ACC112 (cell line): ENCODE measurements at regions not wholly inside any gene's neighbourhood (a gene's known extent, or its start where the extent isn't known, plus 50 kb on each side); places are given as distances from the start of the nearest gene placed in this dataset.

Source experiments
- H2AFZ ChIP-seq: fragments of 200-600 bp; sonication (generic); one replicate; pipeline ENCODE4 v1.6.0; 2017; ENCODE audit warnings: antibody characterized with exemption, low read length; ENCODE audit not compliant: unreplicated experiment
- H3K27ac ChIP-seq: fragments of 200-600 bp; sonication (generic); 2 replicates; pipeline ENCODE4 v1.5.1; 2014; ENCODE audit warnings: low read depth, mild to moderate bottlenecking, antibody characterized with exemption, low read length, moderate library complexity
- H3K27me3 ChIP-seq: fragments of 200-600 bp; sonication (generic); 2 replicates; pipeline ENCODE4 v1.6.1; 2014; ENCODE audit warnings: mild to moderate bottlenecking, antibody characterized with exemption, low read length, moderate library complexity, mixed read lengths; ENCODE audit not compliant: insufficient read depth
- H3K36me3 ChIP-seq: fragments of 200-600 bp; sonication (generic); 2 replicates; pipeline ENCODE4 v1.6.1; 2016; ENCODE audit warnings: mild to moderate bottlenecking, antibody characterized with exemption, low read length, moderate library complexity, mixed read lengths; ENCODE audit not compliant: insufficient read depth
- H3K4me1 ChIP-seq: fragments of 200-600 bp; sonication (generic); one replicate; pipeline ENCODE4 v1.6.1; 2016; ENCODE audit warnings: low read length, mixed read lengths; ENCODE audit not compliant: insufficient read depth, unreplicated experiment, control insufficient read depth
- H3K4me3 ChIP-seq: fragments of 200-600 bp; sonication (generic); 2 replicates; pipeline ENCODE4 v1.5.1; 2014; ENCODE audit warnings: mild to moderate bottlenecking, low read depth, low read length
- H3K79me2 ChIP-seq: fragments of 200-600 bp; sonication (generic); one replicate; pipeline ENCODE4 v1.6.0; 2016; ENCODE audit warnings: low read length; ENCODE audit not compliant: control insufficient read depth, unreplicated experiment, insufficient read depth

- no peaks in the 10 kb centered on the region for H3K36me3 ChIP-seq
- no peak overlapping the region for H3K27ac ChIP-seq
- H3K4me3 ChIP-seq: no peak overlapping the region
- H3K27me3 ChIP-seq: no peaks in the 10 kb centered on the region
- no peaks in the 10 kb centered on the region for H3K79me2 ChIP-seq
- H3K4me1 ChIP-seq: no peaks in the 10 kb centered on the region
- no peak overlapping the region for H2AFZ ChIP-seq
Measured at GRCh38 chr4:28636971-28637370, 1776.3 kb downstream of the STIM2 start.

GRCh38 chr4:28639747-28640146, 1779.1 kb downstream of the STIM2 start:
- Histone ChIP-seq H3K27me3 (no peaks in the 10 kb centered on the region), H3K79me2 (no peaks in the 10 kb centered on the region), H2AFZ (no peak overlapping the region), H3K36me3 (no peaks in the 10 kb centered on the region), H3K27ac (no peak overlapping the region), H3K4me1 (no peaks in the 10 kb centered on the region), H3K4me3 (no peak overlapping the region)

- Histone ChIP-seq H3K36me3 (no peaks in the 10 kb centered on the region), H3K4me1 (no peaks in the 10 kb centered on the region), H3K27me3 (no peaks in the 10 kb centered on the region), H2AFZ (no peak overlapping the region), H3K27ac (no peak overlapping the region), H3K79me2 (no peaks in the 10 kb centered on the region), H3K4me3 (no peak overlapping the region)
Measured at GRCh38 chr4:28654618-28655017, 1794.0 kb downstream of the STIM2 start.

- Histone ChIP-seq H3K4me3 (no peak overlapping the region), H3K4me1 (no peaks in the 10 kb centered on the region), H2AFZ (no peak overlapping the region), H3K27me3 (no peaks in the 10 kb centered on the region), H3K79me2 (no peaks in the 10 kb centered on the region), H3K36me3 (no peaks in the 10 kb centered on the region), H3K27ac (no peak overlapping the region)
Measured at GRCh38 chr4:28665306-28665705, 1804.7 kb downstream of the STIM2 start.

- H3K79me2 ChIP-seq: no peaks in the 10 kb centered on the region
- H2AFZ ChIP-seq: no peak overlapping the region
- H3K4me3 ChIP-seq: no peak overlapping the region
- no peaks in the 10 kb centered on the region for H3K4me1 ChIP-seq
- no peak overlapping the region for H3K27ac ChIP-seq
- peaks cover 3% of the 10 kb centered on the region; the same call in 1 of the 2 replicates for H3K27me3 ChIP-seq
- H3K36me3 ChIP-seq: no peaks in the 10 kb centered on the region
Measured at GRCh38 chr4:28675582-28675981, 1814.9 kb downstream of the STIM2 start.

- Histone ChIP-seq H3K79me2 (no peaks in the 10 kb centered on the region), H3K36me3 (no peaks in the 10 kb centered on the region), H3K27ac (no peak overlapping the region), H3K4me1 (no peaks in the 10 kb centered on the region), H2AFZ (no peak overlapping the region), H3K27me3 (peaks cover 3% of the 10 kb centered on the region; the same call in 1 of the 2 replicates), H3K4me3 (no peak overlapping the region)
Measured at GRCh38 chr4:28677808-28678207, 1817.2 kb downstream of the STIM2 start.

GRCh38 chr4:28682847-28683246, 1822.2 kb downstream of the STIM2 start:
- no peak overlapping the region for H3K4me3 ChIP-seq
- H2AFZ ChIP-seq: no peak overlapping the region
- H3K27me3 ChIP-seq: peaks cover 3% of the 10 kb centered on the region; the same call in 1 of the 2 replicates
- no peaks in the 10 kb centered on the region for H3K4me1 ChIP-seq
- no peaks in the 10 kb centered on the region for H3K36me3 ChIP-seq
- H3K27ac ChIP-seq: no peak overlapping the region
- no peaks in the 10 kb centered on the region for H3K79me2 ChIP-seq

GRCh38 chr4:28686618-28687017, 1826.0 kb downstream of the STIM2 start:
- Histone ChIP-seq H3K4me1 (no peaks in the 10 kb centered on the region), H3K36me3 (no peaks in the 10 kb centered on the region), H3K79me2 (no peaks in the 10 kb centered on the region), H3K27ac (no peak overlapping the region), H3K27me3 (no peaks in the 10 kb centered on the region), H2AFZ (no peak overlapping the region), H3K4me3 (no peak overlapping the region)

- no peaks in the 10 kb centered on the region for H3K79me2 ChIP-seq
- no peak overlapping the region for H3K4me3 ChIP-seq
- no peak overlapping the region for H3K27ac ChIP-seq
- no peaks in the 10 kb centered on the region for H3K27me3 ChIP-seq
- H3K36me3 ChIP-seq: no peaks in the 10 kb centered on the region
- H2AFZ ChIP-seq: no peak overlapping the region
- no peaks in the 10 kb centered on the region for H3K4me1 ChIP-seq
Measured at GRCh38 chr4:28690890-28691289, 1830.2 kb downstream of the STIM2 start.

- no peaks in the 10 kb centered on the region for H3K36me3 ChIP-seq
- H3K4me3 ChIP-seq: 0 out of 2 replicates have a peak overlapping the region, but pooled peaks have one; percentile 12
- no peaks in the 10 kb centered on the region for H3K4me1 ChIP-seq
- no peaks in the 10 kb centered on the region for H3K27me3 ChIP-seq
- no peak overlapping the region for H3K27ac ChIP-seq
- peak overlapping the region; percentile 77 for H2AFZ ChIP-seq
- H3K79me2 ChIP-seq: no peaks in the 10 kb centered on the region
Measured at GRCh38 chr4:28702571-28702970, 1841.9 kb downstream of the STIM2 start.

GRCh38 chr4:28709891-28710290, 1849.2 kb downstream of the STIM2 start:
- H2AFZ ChIP-seq: no peak overlapping the region
- H3K4me3 ChIP-seq: no peak overlapping the region
- no peaks in the 10 kb centered on the region for H3K36me3 ChIP-seq
- H3K27ac ChIP-seq: no peak overlapping the region
- H3K27me3 ChIP-seq: no peaks in the 10 kb centered on the region
- H3K4me1 ChIP-seq: no peaks in the 10 kb centered on the region
- no peaks in the 10 kb centered on the region for H3K79me2 ChIP-seq
